ENCODE measurements at regions not wholly inside any gene's neighbourhood (a gene's known extent, or its start where the extent isn't known, plus 50 kb on each side); places are given as distances from the start of the nearest gene placed in this dataset.

DNA sequence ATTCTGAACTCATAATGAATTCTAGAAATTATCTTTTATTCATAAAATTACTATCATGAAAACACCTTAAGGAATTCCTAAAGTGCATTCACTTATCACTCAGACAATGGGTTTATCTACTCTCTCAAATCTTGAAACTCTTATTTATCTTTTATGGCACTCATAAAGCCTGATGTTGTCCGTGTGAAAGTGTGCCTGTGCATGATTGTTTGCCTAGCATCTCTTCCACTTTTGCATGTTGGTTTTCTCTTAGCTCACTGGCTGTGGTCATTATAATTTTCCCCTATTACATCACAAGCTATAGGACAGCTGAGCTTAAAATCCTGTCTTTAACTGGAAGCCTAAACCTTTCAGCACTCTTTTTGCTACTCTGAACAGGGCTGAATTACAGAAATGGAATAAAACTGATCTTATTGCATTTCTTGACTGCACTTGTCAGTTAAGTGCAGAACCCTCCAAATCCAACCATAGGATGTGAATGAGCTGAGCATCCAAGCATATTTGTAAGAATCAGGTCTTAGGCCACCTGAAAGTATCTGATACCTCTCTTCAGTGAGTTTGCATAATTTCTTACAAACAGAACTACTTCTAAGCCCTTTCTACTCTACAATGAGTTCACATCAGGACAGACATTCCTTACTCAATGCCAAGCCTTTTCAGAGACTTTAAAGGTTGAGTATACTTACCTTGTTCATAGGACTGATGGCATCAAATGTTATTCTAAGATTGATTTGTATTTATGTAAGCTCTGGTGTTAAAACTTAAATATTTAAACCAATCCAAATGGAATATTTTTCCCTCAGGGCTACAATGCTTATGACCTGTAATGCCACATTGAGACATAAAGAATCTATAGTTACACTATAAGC, 221.2 kb upstream of the KITLG start:
- no peak for DNase-seq

DNA sequence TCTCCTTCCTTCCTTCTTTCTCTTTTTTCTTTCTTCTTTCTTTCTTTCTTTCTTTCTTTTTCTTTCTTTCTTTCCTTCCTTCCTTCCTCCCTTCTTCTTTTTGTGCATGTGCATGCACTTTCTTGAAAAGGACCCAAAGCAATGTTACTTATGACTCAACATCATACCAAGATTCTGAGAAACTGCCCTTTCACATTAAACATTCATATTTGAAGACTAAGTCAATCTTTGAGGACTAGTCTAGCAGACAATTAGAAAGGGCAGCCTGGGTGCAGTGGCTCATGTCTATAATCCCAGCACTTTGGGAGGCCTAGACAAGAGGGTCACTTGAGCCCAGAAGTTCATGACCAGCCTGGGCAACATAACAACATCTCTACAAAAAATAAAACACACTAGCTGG, 212.8 kb upstream of the KITLG start:
- no peak for DNase-seq

DNA sequence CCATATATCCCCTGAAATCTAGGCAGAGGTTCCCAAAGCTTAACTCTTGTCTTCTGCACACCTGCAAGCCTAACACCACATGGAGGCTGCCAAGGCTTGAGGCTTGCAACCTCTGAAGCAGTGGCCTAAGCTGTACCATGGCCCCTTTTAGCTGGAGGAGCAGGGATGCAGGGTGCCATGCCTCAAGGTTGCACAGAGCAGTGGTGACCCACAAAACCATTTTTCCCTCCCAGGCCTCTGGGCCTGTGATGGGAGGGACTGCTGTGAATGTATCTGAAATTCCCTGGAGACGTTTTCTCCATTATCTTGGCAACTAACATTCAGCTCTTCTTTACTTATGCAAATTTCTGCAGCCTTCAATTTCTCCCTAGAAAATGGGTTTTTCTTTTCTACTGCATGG, 210.0 kb upstream of the KITLG start:
- DNase-seq: no peak

DNA sequence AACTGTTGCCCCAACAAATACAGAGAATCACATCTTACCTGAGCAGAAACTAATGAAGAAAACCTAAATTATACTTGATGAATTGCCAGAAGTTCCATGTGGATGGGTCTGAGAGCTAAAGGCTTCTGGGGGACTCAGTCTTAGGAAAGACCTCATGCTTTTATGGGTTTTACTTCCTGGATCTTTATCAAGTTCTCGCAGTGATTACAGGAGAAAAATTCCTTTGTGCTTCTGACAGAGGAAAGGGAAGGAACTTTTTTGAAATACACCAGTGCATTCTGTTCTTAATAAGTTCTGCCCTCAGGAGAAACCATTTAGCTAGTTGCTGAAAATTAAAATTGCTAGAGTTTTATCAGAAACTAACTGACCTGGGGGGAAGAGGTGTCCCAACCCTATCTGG, 203.9 kb upstream of the KITLG start:
- no peak for DNase-seq

DNA sequence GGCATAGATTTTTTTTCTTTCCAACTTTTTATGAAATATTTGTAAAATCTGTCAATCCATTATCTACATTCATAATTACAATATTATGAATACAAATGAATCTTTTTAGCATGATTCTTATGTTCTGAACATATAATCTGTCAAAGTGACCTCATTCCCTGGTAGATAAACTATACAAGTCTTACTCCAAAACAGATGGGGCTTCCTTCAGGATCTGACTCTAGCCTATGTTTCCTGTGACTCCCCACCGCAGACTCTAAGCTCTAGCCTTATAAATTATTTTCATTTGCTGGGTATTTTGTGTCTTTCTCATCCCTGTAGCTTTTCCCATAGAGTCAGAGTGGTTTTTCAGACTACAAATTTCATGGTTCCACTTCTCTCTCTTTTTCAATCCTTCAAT, 202.1 kb upstream of the KITLG start:
- DNase-seq: no peak

DNA sequence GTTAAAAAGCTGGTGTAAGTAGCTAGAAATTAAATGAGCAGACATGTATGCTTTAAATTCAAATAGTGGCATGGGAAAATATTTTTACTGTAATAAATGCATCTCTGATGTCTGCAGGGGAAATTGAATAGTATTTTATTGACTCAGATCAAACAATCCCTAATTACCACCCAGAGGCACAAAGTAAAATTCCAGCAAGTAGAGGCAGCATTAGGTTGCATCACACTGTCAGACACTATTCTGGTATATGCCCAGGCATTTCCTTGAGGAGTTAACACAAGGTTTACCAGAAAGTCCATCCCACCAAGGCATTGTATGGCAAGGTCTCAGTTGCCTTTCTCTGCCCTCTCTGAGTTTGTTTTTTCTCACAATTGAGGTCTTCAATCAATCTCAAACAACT, 201.6 kb upstream of the KITLG start:
- DNase-seq: no peak

DNA sequence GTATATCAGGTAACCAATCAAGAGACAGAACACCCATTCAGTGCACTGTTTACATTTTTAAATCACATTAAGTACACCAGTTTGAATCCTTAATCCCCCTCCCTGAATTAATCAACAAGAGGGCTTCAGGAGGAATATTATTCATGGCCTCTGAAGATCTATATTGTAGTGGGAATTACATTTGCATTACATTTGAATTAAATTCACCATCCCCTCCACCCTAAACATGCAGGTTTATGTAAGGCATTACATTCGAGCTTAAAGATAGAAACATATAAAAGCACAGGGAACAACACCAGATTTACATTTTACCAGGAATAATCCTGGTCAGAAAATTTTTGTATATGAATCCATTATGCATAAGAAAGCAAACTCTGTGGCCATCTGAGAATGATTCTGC, 197.8 kb upstream of the KITLG start:
- no peak for DNase-seq

DNA sequence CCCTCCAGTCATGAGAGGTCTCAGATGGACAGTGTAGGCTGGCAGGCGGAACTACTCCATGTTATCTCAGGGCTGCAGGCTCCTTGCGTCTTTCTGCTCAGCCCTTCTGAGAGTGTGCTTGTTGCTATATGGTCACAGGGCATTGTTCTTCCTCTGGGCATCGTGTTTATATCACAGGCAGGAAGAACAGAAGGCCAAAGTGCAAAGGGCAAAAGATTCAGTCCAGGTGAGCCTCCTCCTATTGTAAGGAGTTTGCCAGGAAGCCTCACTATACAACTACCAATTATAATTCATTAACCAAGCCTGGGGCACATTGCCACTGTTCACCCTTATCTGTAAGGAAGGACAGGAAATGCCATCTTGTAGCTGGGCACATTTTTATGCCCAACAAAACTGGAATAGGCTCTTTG, 195.5 kb upstream of the KITLG start:
- no peak for DNase-seq

DNA sequence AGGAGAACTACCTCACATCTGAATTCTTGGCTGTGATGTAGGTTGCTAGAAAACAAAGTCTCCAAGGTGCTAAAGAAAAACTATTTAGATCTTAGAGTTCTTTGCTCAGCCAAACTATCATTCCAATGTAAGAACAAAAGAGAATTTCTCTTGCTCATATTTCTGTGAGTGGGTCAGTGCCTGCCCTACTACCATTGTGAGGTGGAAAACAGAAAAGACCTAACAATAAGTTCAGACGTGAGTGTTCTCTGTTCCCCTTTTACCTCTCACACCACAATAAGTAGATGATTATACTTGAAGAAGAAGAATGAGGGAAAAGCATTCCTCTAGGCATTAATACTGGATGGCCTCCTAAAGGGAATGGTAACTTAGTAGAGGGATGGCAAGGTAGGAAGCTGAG, 187.4 kb upstream of the KITLG start:
- no peak for DNase-seq

DNA sequence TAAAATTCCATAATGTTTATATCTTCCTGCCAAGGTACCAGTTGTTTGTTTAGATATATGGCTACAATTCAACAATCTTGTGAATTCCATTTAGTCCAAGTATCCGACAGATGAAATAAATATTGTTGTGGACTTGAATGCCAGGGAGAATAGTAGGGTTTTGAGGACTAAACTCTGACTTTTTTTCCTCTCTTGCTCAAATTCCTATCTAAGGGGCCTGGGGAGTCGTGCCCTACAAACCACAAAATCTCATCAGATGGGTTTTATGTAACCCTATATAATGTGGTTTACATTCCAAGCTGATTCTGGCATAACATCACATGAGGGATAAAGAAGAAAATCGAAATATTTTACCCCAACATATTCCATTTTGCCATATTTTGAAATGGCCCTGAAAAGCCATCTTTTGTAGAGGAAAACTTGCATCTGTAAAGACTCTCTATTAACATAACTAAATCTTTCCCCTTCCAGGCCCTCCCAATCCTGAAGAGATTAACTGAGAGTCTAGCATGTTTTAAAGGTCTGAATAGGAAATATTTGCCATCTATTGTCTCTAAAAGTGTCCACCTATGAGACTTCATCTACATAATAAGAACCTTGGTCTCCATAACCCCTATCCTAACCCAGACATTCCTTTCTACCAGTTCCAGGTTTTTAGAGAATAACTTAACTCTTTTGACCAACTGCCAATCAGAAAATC, 184.7 kb upstream of the KITLG start:
- DNase-seq: no peak

DNA sequence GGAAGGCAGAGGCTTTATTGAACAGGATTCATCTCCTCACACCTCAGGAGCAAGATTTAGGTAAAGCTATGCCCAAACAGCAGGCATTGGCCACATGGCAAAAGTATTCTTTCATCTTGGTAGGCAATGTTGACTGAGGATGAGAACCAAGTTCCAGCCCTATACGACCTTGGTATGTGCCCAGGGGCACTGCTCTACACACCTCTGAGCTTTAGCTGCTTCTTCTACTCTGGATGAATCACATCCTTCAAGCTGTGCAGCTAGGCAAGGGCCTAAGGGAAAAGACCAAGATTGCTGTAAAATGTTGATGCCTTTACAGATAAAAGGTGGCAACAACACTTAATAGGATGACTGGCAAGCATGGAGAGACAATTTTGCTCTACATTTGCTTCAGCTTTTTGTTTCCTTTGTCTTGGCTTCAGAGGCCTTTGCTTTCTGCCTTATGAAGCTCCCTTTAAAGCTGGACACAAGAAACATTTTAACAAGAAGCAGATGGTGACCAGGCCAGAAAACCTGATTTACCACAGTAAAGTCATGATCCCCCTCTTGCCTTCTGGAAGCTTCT, 183.3 kb upstream of the KITLG start:
- no peak for DNase-seq

DNA sequence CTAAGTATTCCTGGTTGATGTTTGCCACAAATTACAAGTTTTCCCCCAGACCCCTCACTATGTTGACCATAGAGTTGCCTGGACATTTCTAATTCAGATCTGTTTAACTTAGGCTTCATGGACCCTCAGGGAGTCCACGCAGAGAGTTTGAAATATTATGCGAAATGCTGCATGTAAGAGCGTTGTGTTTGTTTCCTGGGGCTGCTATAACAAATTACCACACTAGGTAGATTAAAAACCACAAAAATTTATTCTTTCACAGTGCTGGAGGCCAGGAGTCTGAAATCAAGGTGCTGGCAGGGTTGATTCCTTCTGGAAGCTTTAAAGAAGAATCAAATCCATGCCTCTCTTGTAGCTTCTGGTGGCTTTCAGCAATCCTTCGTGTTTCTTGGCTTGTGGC, 177.9 kb upstream of the KITLG start:
- no peak for DNase-seq

DNA sequence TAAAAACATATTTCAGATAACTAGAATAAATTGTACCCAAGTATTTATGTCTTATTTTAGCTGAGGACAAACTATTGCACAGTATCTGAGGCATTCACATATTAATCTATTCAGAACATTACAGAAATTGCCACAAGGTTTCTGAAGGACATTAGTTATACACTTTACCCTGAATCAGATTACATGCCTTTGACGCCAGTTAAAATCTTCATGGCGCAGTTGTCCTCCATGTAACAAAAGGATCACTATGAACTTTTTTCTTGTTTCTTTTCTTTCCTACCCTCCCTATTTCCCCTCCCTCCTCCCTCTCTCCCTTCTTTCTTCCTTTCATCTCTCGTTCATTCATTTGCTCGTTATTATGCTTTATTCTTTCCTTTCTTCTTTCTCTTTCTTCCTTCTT, 176.6 kb upstream of the KITLG start:
- no peak for DNase-seq

DNA sequence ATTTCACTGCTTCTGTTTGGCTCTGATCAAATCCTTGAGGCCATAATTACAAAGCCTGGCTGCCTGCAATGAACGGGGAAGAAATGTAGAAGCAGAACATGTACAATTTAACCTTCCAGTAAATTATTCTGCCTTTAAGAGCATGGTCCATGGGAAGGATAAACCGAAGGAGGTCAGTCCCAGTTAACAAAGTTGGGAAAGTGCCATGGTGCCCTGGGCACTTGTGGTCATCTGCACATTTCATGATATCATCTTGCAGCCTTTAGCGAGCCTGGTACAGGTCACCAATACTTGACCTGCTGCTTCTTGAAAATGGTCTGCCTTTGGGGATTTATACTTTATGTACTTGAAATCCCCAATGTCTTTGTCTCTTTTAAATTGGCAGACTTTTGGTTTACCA, 175.9 kb upstream of the KITLG start:
- DNase-seq: no peak

DNA sequence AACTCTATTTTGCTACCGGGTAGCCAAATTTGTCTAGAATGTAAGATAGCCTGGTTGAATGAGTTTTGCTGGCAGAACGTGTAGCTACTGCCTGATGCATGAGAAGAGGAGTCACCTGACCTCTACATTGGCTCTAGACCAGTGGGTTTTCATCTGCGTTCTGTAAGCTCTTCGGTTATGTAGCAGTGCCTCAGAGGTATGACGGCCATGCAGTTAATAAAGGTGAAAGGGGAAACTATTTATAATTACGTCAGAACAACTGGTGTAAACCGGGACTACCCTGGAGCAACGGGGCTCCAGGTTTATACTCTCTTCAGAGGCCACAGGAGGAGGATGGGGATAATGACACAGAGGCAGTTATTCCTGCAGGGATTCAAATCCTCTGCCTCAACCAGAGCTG, 173.4 kb upstream of the KITLG start:
- no peak for DNase-seq

DNA sequence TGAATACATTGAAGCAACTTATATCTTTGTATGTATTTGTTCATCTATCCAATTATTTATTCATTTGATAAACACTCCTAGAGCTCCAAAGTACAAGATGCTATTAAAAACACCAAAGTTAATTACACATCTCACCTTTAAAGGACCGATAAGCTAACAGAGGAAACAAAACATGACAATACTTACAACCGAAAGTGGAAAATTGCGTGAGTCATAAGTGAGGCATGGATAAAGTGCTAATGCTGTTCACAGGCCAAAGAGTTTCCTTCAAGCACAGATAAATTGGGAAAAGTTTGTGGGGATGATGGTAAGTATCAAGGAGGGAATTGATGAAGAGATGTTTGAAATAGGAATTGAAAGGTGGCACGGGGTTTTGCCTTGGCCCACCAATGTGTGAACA, 172.8 kb upstream of the KITLG start:
- no peak for DNase-seq

DNA sequence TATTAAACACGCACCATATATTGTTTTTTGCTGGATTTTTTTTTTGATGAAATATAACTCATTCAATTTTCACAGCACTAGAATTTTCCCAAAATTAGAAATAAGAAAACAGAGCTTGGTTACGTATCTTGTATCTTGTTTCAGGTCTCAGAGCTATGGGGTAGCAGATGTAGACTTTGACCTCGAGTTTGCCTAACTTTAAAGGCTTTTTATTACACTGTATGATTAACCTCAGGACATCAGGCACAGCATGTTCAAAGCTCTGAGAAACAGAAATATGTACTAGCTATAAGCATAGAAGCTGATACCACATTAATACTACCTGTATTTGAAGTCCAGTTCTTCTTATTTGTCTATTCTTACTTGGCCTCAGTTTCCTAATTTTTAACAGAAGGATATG, 171.9 kb upstream of the KITLG start:
- no peak for DNase-seq

DNA sequence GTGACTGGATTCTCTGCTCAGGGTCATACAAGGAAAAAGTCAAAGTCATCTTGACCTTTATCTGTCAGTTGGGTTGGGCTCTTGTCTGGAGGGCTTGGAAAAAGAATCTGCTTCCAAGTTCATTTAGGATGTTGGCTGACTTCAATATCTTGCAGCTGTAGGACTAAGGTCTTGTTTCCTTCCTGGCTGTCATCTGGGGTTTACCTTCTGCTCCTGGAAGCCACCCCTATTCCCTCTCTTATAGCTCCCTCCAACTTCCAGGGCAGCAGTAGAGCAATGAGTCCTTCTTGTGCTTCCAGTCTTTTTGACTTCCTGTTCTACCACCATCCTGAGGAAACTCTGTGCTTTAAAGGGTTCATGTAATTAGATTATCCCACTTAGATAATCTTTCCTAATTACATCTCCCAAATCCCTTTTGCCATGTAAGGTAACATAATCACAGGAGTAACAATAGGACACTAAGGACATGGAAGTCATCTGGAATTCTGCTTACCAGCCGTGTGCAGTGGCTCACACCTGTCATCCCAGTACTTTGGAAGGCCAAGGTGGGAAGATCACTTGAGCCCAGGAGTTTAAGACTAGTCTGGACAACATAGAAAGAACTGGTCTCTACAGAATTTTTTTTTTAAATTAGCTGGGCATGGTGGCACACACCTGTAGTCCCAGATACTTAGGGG, 170.7 kb upstream of the KITLG start:
- no peak for DNase-seq

DNA sequence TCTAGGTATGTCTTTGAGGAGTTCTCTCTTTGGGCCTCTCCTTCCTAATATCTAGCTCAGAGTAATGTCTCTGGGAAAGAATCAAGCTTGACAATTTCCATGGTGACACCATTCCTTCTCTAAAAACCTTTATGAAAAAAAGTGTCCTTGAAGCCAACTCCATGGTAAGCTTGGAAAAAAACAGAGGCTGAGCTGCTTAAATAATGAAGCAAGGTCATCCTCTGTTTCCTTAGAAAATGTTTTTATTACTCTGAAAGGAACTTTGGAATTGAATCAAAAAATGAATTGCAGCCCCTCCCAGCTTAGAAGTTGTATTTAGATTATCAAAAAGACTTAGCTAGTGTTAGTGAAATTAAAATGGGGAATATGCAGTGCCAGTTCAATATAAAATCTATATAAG, 166.1 kb upstream of the KITLG start:
- no peak for DNase-seq

DNA sequence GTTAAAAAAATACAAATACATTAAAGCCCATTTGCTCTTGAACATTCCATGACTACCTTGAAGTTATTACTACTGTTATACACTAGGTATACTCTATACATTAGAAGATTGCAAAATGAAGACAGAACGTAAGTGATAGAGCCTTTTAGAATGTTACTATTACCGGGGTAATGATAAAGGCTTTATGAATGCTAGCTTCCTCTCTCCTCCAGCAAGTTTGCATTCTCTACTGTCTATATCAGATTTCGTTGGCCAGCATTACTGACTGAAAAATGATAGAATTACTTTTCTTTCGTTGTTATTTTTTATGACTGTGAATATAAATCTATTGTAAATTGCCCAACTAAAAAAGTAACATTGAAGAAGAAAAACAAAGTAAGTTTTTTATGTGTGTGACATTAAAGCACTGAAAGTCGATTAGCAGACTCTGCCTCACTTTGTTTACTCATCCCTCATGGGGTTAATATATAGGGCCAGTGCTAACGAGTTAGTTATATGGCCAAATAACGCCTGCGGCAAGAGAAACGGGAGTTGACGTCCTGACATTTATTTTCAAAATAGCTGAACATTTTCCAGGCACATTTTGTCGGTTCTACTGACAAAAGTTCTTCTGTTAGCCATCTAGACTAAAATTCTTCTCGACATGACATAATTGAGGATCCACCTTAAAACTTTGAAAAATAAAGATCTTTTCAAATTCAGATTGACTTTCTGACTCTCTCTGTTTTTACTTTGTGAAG, 163.8 kb upstream of the KITLG start:
- DNase-seq: no peak

DNA sequence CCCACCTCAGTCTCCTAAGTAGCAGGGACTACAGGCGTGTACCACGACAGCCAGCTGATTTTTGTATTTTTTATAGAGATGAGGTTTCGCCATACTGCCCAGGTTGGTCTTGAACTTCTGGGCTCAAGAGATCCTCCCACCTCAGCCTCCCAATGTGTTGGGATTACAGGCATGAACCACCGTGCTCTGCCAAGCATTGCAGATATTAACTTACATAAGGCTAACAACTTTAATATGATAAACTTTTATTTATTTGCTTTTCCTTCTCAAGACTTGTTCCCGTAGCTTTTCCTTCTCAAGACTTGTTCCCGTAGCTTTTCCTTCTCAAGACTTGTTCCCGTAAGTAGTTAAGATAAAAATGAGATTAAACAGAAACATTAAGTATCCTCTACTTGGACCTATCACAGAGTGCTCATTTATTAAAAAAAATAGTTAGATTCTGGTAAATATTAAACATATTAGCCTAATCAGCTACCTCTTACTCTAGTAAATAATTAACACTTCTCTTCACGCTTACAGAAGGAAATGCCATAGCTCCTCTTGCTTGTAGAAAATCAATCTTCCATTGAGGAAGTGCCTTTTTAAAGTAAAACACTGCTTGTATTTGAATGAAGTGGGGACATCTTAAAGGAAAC, 157.7 kb upstream of the KITLG start:
- DNase-seq: no peak

DNA sequence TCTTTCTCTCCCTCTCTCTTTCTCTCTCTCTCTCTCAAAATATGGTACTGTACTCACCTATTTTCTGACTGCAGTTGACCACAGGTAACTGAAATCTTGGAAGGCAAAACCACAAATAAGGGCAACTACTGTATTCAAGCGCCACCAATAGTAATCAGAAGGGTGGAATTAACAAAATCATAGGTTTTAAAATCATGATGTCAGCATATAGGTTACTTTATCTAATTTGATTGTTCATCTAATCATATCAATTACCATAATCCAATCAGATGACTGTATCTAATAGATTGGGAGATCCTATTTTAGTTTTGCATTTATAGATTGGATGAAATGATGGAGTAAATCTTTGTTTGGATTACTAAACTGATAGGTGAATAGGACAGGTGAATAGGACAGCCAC, 155.8 kb upstream of the KITLG start:
- no peak for DNase-seq

DNA sequence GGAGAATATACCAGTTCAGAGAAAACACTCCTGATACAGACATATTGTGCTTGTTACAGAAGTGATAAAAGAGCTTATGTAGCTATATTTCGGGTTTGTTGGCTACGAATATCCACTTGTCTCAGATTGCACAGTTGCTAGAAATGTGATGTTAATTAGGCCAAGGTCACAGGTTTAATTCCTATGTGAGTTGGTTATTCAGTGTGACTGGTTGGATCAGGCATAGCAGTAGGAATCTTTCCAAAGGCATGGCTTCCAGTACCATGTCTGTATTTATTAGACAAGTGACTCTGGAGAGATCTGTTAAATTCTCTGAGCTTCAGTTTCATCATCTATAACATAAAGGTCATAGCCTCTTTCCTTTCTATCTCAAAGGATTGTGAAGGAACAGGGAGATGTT, 152.7 kb upstream of the KITLG start:
- DNase-seq: no peak

Data from activated naive CD4-positive, alpha-beta T cell treated with anti-CD3 and anti-CD28 coated beads, Interleukin-2, amount 50 U/mL, for 16 hours (primary cell).